Caco-2 (cell line): ENCODE measurements at regions not wholly inside any gene's neighbourhood (a gene's known extent, or its start where the extent isn't known, plus 50 kb on each side); places are given as distances from the start of the nearest gene placed in this dataset.
"Not testable (repeated sequence)": the region's sequence is repeated elsewhere in the genome, so short reads cannot be mapped to it uniquely, and the experiment has no call there.

ENCODE experiments used
- BruUV-seq: library from RNA; stranded (reverse); fragments of 400-500 nt; replicated peaks from 2 replicates; lab custom pipeline; 2021; lab: Mats Ljungman, UMichigan
- CTCF ChIA-PET: fragments of 300-600 bp; sonication (Branson Sonifier 250); formaldehyde crosslinking; loops from one replicate; lab custom pipeline; 2022; ENCODE audit warnings: antibody characterized with exemption; lab: Charles Lee
- POLR2A ChIA-PET: fragments of 300-600 bp; sonication (Branson Sonifier 250); formaldehyde crosslinking; loops from one replicate; lab custom pipeline; 2022; ENCODE audit warnings: antibody characterized with exemption; lab: Charles Lee
- DNase-seq, 2 experiments: peaks; one replicate each; pipeline versions ENCODE4 v3.0.0 to v3.0.0-alpha.2; 2020 to 2022
- H3K27me3 ChIP-seq: replicated peaks from 2 replicates; pipeline ENCODE4 v1.6.0; 2011; ENCODE audit warnings: low read length; ENCODE audit not compliant: control insufficient read depth, insufficient read depth
- H3K36me3 ChIP-seq: 2 replicates; pipeline ENCODE4 v1.5.1; 2011; ENCODE audit warnings: low read length; ENCODE audit not compliant: control insufficient read depth, insufficient read depth
- H3K4me1 ChIP-seq: fragments of 250-450 bp; sonication (Bioruptor Pico); 2 replicates; pipeline ENCODE4 v1.5.1; 2020; ENCODE audit warnings: mild to moderate bottlenecking
- H3K4me3 ChIP-seq: 2 replicates; pipeline ENCODE4 v1.5.1; 2011; ENCODE audit warnings: low read depth, mild to moderate bottlenecking, control low read depth, low read length
- H3K9me3 ChIP-seq: fragments of 250-450 bp; sonication (Bioruptor Pico); 2 replicates; pipeline ENCODE4 v1.5.1; 2020; ENCODE audit warnings: mild to moderate bottlenecking, moderate library complexity
- H3K27ac Mint-ChIP-seq: one replicate; pipeline ENCODE4 v1.8.0; 2022; ENCODE audit warnings: mixed read lengths; ENCODE audit not compliant: unreplicated experiment
- H3K27me3 Mint-ChIP-seq: one replicate; pipeline ENCODE4 v1.8.0; 2022; ENCODE audit warnings: mixed read lengths; ENCODE audit not compliant: insufficient read depth, unreplicated experiment
- H3K36me3 Mint-ChIP-seq: one replicate; pipeline ENCODE4 v1.8.0; 2022; ENCODE audit warnings: mild to moderate bottlenecking, mixed read lengths; ENCODE audit not compliant: insufficient read depth, unreplicated experiment
- H3K4me1 Mint-ChIP-seq: one replicate; pipeline ENCODE4 v1.8.0; 2022; ENCODE audit warnings: low read depth, mixed read lengths; ENCODE audit not compliant: unreplicated experiment
- H3K4me3 Mint-ChIP-seq: one replicate; pipeline ENCODE4 v1.8.0; 2022; ENCODE audit warnings: mild to moderate bottlenecking, moderate library complexity, mixed read lengths; ENCODE audit not compliant: unreplicated experiment
- H3K9me3 Mint-ChIP-seq: one replicate; pipeline ENCODE4 v1.8.0; 2022; ENCODE audit warnings: mixed read lengths; ENCODE audit not compliant: unreplicated experiment
- CTCF ChIP-seq, 2 experiments: fragments of 200-600 bp in 1 of 2; IDR thresholded peaks; 1 replicate in 1 of 2; 2 replicates in 1 of 2; pipeline versions ENCODE4 v1.5.1 to v1.8.0; 2011 to 2022; ENCODE audit warnings: antibody characterized with exemption in 1 of 2, control low read depth in 1 of 2, inconsistent platforms in 1 of 2, low read depth in 1 of 2, low read length in 1 of 2, mild to moderate bottlenecking in 1 of 2, moderate library complexity in 1 of 2; ENCODE audit not compliant: insufficient read depth in 1 of 2, severe bottlenecking in 1 of 2, unreplicated experiment in 1 of 2
- intact Hi-C: fragments of 100-400 bp; cut with micrococcal nuclease; formaldehyde crosslinking; loops from one replicate; pipeline ENCODE4 v1.10.0; 2022; ENCODE audit not compliant: unreplicated experiment

- DNase-seq: peak; percentile 87 to 90
- H3K27ac Mint-ChIP-seq: peak overlapping the region; percentile 56
- POLR2A ChIA-PET: interaction anchor here (0.5 to 1.0 kb wide), 3 partner anchors 34 to 62 kb away, joined by 3 to 5 read pairs (median 3); no protein-coding TSS in a partner anchor
- H3K36me3 ChIP-seq: no peaks in the 10 kb centered on the region
- BruUV-seq: no TSS peak
- H3K27me3 ChIP-seq: no peaks in the 10 kb centered on the region
- H3K36me3 Mint-ChIP-seq: peaks cover 5% of the 10 kb centered on the region
- H3K27me3 Mint-ChIP-seq: no peaks in the 10 kb centered on the region
- peak overlapping the region; percentile 46 for H3K4me3 Mint-ChIP-seq
- TF ChIP-seq CTCF (IDR thresholded peaks at IDR 0.05; ENCODE audit: insufficient read depth in 1 of 2, low read depth in 1 of 2, low read length in 1 of 2, severe bottlenecking in 1 of 2, unreplicated experiment in 1 of 2): no peak
- peaks cover 28% of the 10 kb centered on the region for H3K4me1 Mint-ChIP-seq
- CTCF ChIA-PET: interaction anchor here (0.6 to 1.6 kb wide), 3 partner anchors 9 to 133 kb away, joined by 3 to 5 read pairs (median 3); no protein-coding TSS in a partner anchor
- peaks cover 9% of the 10 kb centered on the region; the same call in 1 of the 2 replicates for H3K9me3 ChIP-seq
- intact Hi-C loops: loop anchor here (1.0 to 2.0 kb wide), 3 partner anchors 46 to 70 kb away; no protein-coding TSS in a partner anchor
- H3K4me3 ChIP-seq: no peak overlapping the region
- peaks cover 9% of the 10 kb centered on the region for H3K9me3 Mint-ChIP-seq
- H3K4me1 ChIP-seq: peaks cover 36% of the 10 kb centered on the region
Measured at GRCh38 chr5:135263022-135263668, 135.9 kb downstream of the MACROH2A1 start.

- Mint-ChIP-seq H3K9me3 (peaks cover 9% of the 10 kb centered on the region), H3K36me3 (peaks cover 5% of the 10 kb centered on the region), H3K4me3 (no peak overlapping the region), H3K4me1 (peaks cover 28% of the 10 kb centered on the region), H3K27ac (no peak overlapping the region), H3K27me3 (no peaks in the 10 kb centered on the region)
- TF ChIP-seq CTCF (IDR thresholded peaks at IDR 0.05; ENCODE audit: insufficient read depth in 1 of 2, low read depth in 1 of 2, low read length in 1 of 2, severe bottlenecking in 1 of 2, unreplicated experiment in 1 of 2): no peak
- BruUV-seq: no TSS peak
- CTCF ChIA-PET: interaction anchor here (1.4 kb wide), 1 partner anchor 63 kb away, joined by 3 read pairs; no protein-coding TSS in a partner anchor
- H3K4me1 ChIP-seq: peaks cover 36% of the 10 kb centered on the region
- intact Hi-C loops: loop anchor here (2.0 kb wide), 2 partner anchors 62 to 70 kb away; no protein-coding TSS in a partner anchor
- no peak for DNase-seq
- no peaks in the 10 kb centered on the region for H3K27me3 ChIP-seq
- POLR2A ChIA-PET: no interaction called here
- H3K36me3 ChIP-seq: no peaks in the 10 kb centered on the region
- H3K4me3 ChIP-seq: no peak overlapping the region
- H3K9me3 ChIP-seq: peaks cover 9% of the 10 kb centered on the region; the same call in 1 of the 2 replicates
Measured at GRCh38 chr5:135262364-135262763, 136.7 kb downstream of the MACROH2A1 start.

GRCh38 chr5:135260108-135260507, 138.9 kb downstream of the MACROH2A1 start:
- H3K4me3 Mint-ChIP-seq, H3K27ac Mint-ChIP-seq, H3K9me3 Mint-ChIP-seq, H3K9me3 ChIP-seq, DNase-seq, H3K4me3 ChIP-seq, H3K36me3 Mint-ChIP-seq, BruUV-seq, H3K27me3 ChIP-seq, CTCF ChIA-PET, intact Hi-C loops, H3K27me3 Mint-ChIP-seq, POLR2A ChIA-PET, H3K36me3 ChIP-seq: not testable (repeated sequence)
- peaks cover 23% of the 10 kb centered on the region for H3K4me1 Mint-ChIP-seq
- peaks cover 31% of the 10 kb centered on the region for H3K4me1 ChIP-seq
